ENCODE measurements at regions not wholly inside any gene's neighbourhood (a gene's known extent, or its start where the extent isn't known, plus 50 kb on each side); places are given as distances from the start of the nearest gene placed in this dataset.

GRCh38 chr3:1666865-1667264, 431.8 kb upstream of the CNTN4 start:
- intact Hi-C loops (cut with DNase I): no loop called here

GRCh38 chr3:1677576-1678156, 421.0 kb upstream of the CNTN4 start:
- Histone ChIP-seq H3K4me3 (no peak overlapping the region), H3K27ac (no peak overlapping the region), H3K4me1 (no peaks in the 10 kb centered on the region), H3K36me3 (no peaks in the 10 kb centered on the region), H3K27me3 (no peaks in the 10 kb centered on the region), H3K9me3 (peaks cover 0 to 12% (median 0%) of the 10 kb centered on the region in 11 donors)
- no peak for TF ChIP-seq CTCF (IDR thresholded peaks at IDR 0.05)
- intact Hi-C loops (cut with DNase I): no loop called here
- WGBS, 2 donors: 30 to 35% methylated on average over 7 of the region's 7 CpGs
- no peak for DNase-seq
- ATAC-seq: no peak

More at GRCh38 chr3:1666865-1667264, 431.8 kb upstream of the CNTN4 start:
- Histone ChIP-seq H3K27me3 (no peaks in the 10 kb centered on the region), H3K27ac (no peak overlapping the region), H3K4me3 (no peak overlapping the region), H3K4me1 (no peaks in the 10 kb centered on the region), H3K9me3 (no peaks in the 10 kb centered on the region), H3K36me3 (no peaks in the 10 kb centered on the region)
- ATAC-seq (no peak), DNase-seq (no peak)
- 98 to 99% methylated on average over 1 of the region's 1 CpG for WGBS, 2 donors
- no peak for TF ChIP-seq CTCF (IDR thresholded peaks at IDR 0.05)

GRCh38 chr3:1692428-1692827, 406.2 kb upstream of the CNTN4 start:
- no peaks in the 10 kb centered on the region for H3K4me1 ChIP-seq
- intact Hi-C loops (cut with DNase I): no loop called here
- no peak overlapping the region for H3K27ac ChIP-seq
- TF ChIP-seq CTCF (IDR thresholded peaks at IDR 0.05): no peak
- DNase-seq (no peak), ATAC-seq (no peak)
- H3K27me3 ChIP-seq: no peaks in the 10 kb centered on the region
- peaks cover 0 to 13% (median 0%) of the 10 kb centered on the region in 11 donors for H3K9me3 ChIP-seq
- 95 to 100% methylated on average over 1 of the region's 1 CpG for WGBS, 2 donors
- no peak overlapping the region for H3K4me3 ChIP-seq
- no peaks in the 10 kb centered on the region for H3K36me3 ChIP-seq

- H3K4me1 ChIP-seq: no peaks in the 10 kb centered on the region
- ATAC-seq (no peak), DNase-seq (no peak)
- peaks cover 0 to 13% (median 0%) of the 10 kb centered on the region in 11 donors for H3K9me3 ChIP-seq
- H3K27ac ChIP-seq: no peak overlapping the region
- 77 to 78% methylated on average over 2 of the region's 2 CpGs for WGBS, 2 donors
- intact Hi-C loops (cut with DNase I): no loop called here
- no peak for TF ChIP-seq CTCF (IDR thresholded peaks at IDR 0.05)
- H3K4me3 ChIP-seq: no peak overlapping the region
- H3K27me3 ChIP-seq: no peaks in the 10 kb centered on the region
- no peaks in the 10 kb centered on the region for H3K36me3 ChIP-seq
Measured at GRCh38 chr3:1693145-1693544, 405.5 kb upstream of the CNTN4 start.
